Stimulated activated CD4-positive, alpha-beta T cell treated with anti-CD3 and anti-CD28 coated beads, Interleukin-1b, Interleukin-23, amount 100 ng/mL, for 48 hours (primary cell): ENCODE measurements at regions not wholly inside any gene's neighbourhood (a gene's known extent, or its start where the extent isn't known, plus 50 kb on each side); places are given as distances from the start of the nearest gene placed in this dataset.

ENCODE experiments used
- DNase-seq: peaks from one replicate; pipeline ENCODE4 v3.0.0-alpha.2; 2020

GRCh38 chr4:77538144-77538543 lies 67.5 kb upstream of the CXCL13 start:
- no peak for DNase-seq

GRCh38 chr4:77538574-77539157 lies 67.0 kb upstream of the CXCL13 start:
- no peak for DNase-seq
